Epithelial cell of esophagus (primary cell): ENCODE measurements at regions not wholly inside any gene's neighbourhood (a gene's known extent, or its start where the extent isn't known, plus 50 kb on each side); places are given as distances from the start of the nearest gene placed in this dataset.

ENCODE experiments used
- DNase-seq: peaks from one replicate; pipeline ENCODE4 v3.0.0; 2010; ENCODE audit warnings: low read depth
- H3K4me3 ChIP-seq: 2 replicates; pipeline ENCODE4 v1.5.1; 2011; ENCODE audit warnings: mild to moderate bottlenecking, low read length, control low read depth
- CTCF ChIP-seq: IDR thresholded peaks from 2 replicates; pipeline ENCODE4 v1.5.1; 2011; ENCODE audit warnings: low read depth, mild to moderate bottlenecking, low read length, control low read depth, inconsistent platforms; ENCODE audit not compliant: insufficient read depth; ENCODE audit errors: missing control alignments

GRCh38 chr10:28794986-28795385 lies 117.7 kb downstream of the BAMBI start:
- no peak for TF ChIP-seq CTCF
- no peak for DNase-seq

GRCh38 chr10:28796606-28797512 lies 119.5 kb downstream of the BAMBI start:
- no peak for DNase-seq
- no peak overlapping the region for H3K4me3 ChIP-seq
- no peak for TF ChIP-seq CTCF

More at GRCh38 chr10:28794986-28795385, 117.7 kb downstream of the BAMBI start:
- H3K4me3 ChIP-seq: no peak overlapping the region

GRCh38 chr10:28797904-28798371 lies 120.6 kb downstream of the BAMBI start:
- H3K4me3 ChIP-seq: no peak overlapping the region
- no peak for DNase-seq
- no peak for TF ChIP-seq CTCF

GRCh38 chr10:28798428-28798955 lies 121.2 kb downstream of the BAMBI start:
- DNase-seq: no peak
- no peak overlapping the region for H3K4me3 ChIP-seq
- no peak for TF ChIP-seq CTCF

- no peak for TF ChIP-seq CTCF
- no peak overlapping the region for H3K4me3 ChIP-seq
- no peak for DNase-seq
These were observed 121.6 kb downstream of the BAMBI start for GRCh38 chr10:28798964-28799363.

- DNase-seq: no peak
- no peak for TF ChIP-seq CTCF
- no peak overlapping the region for H3K4me3 ChIP-seq
These were observed 122.8 kb downstream of the BAMBI start for GRCh38 chr10:28800144-28800543.
